Skeletal muscle tissue (tissue), 3 donors: ENCODE measurements at regions not wholly inside any gene's neighbourhood (a gene's known extent, or its start where the extent isn't known, plus 50 kb on each side); places are given as distances from the start of the nearest gene placed in this dataset.

Experiments
- H3K27ac ChIP-seq: one replicate; pipeline ENCODE4 v1.7.0; 2013; ENCODE audit warnings: mild to moderate bottlenecking, low read depth, low read length, inconsistent platforms
- H3K27me3 ChIP-seq, 3 donors: one replicate each; pipeline ENCODE4 v1.7.0; 2013; ENCODE audit warnings: low read length in 3 of 3; ENCODE audit not compliant: control insufficient read depth in 3 of 3, insufficient read depth in 3 of 3
- H3K36me3 ChIP-seq, 3 donors: one replicate each; pipeline ENCODE4 v1.7.0; 2013; ENCODE audit warnings: low read length in 3 of 3; ENCODE audit not compliant: control insufficient read depth in 3 of 3, insufficient read depth in 3 of 3
- H3K4me1 ChIP-seq, 3 donors: one replicate each; pipeline ENCODE4 v1.7.0; 2013; ENCODE audit warnings: low read length in 3 of 3, mild to moderate bottlenecking in 3 of 3; ENCODE audit not compliant: control insufficient read depth in 3 of 3, insufficient read depth in 3 of 3
- H3K4me3 ChIP-seq, 3 donors: one replicate each; pipeline ENCODE4 v1.7.0; 2013; ENCODE audit warnings: low read length in 3 of 3
- H3K9ac ChIP-seq, 3 donors: one replicate each; pipeline ENCODE4 v1.7.0; 2013; ENCODE audit warnings: low read length in 3 of 3, mild to moderate bottlenecking in 3 of 3, moderate library complexity in 2 of 3, low read depth in 1 of 3
- H3K9me3 ChIP-seq, 3 donors: one replicate each; pipeline ENCODE4 v1.7.0; 2013; ENCODE audit warnings: low read length in 3 of 3; ENCODE audit not compliant: control insufficient read depth in 3 of 3
- donor health status: Osteomylitis.

DNA sequence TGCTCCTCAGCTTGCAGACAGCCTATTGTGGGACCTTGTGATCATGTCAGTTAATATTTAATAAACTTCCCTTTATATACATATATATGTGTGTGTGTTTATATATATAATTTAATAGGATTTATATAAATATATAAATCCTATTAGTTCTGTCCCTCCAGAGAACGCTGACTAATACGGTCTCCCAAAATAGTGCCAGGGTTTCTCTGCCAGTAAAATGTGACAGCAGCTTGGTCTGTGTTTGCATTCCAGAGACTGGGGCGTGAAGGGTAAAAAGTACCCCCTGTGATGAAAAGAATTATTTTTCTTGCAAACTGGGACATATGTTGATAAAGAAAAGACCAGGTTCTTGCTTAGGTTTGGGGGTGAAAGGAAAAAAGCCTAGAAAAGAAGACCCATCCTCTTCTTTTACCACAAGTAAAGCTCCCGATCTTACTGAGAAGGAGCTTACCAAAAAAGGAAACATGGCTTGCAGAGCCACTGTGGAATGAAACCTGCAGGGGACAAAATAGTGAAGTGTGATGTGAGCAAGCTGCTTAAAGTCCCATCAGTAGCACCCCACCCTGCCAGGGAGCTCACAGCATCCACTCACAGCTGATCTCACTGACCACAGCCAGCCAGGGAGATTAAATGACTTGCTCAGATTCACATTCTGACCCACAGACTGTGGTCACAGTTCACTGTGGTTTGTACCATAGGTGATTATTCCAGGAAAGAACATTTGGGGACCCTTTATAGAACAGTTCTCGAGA, 110.9 kb upstream of the RMP24 start:
- H3K27me3 ChIP-seq, result no peaks in the 10 kb centered on the region
- no peak overlapping the region for H3K27ac ChIP-seq
- H3K36me3 ChIP-seq, result no peaks in the 10 kb centered on the region
- H3K9ac ChIP-seq, result no peak overlapping the region
- H3K4me3 ChIP-seq, result peak overlapping the region in 1 of 3 donors; percentile 8
- peaks cover 0 to 9% (median 4%) of the 10 kb centered on the region in 3 donors for H3K4me1 ChIP-seq
- no peaks in the 10 kb centered on the region for H3K9me3 ChIP-seq

DNA sequence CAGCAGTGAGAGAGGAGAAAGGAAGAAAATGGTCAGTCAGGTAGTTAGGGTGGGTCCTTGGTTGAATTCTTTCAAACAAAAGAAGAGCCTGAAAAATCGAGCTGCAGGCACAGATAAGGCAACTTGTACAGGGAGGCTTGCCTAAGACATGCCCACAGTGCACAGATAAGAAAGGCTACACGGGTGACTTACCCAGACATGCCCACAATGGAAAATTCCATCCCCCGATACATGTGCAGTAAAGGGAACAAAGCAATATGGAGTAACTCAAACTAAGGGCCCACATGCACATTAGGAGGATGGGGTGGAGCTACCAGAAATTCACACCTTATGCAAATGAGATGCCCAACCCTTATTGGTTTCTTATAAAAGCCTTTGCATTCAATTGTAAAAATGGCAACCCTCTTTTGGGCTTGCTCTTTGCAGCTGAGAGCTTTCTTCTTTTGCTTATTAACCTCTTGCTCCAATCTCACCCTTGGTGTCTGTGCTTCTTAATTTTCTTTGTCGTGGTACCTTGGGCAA, 110.3 kb upstream of the RMP24 start:
- no peaks in the 10 kb centered on the region for H3K27me3 ChIP-seq
- H3K36me3 ChIP-seq, result no peaks in the 10 kb centered on the region
- no peak overlapping the region for H3K9ac ChIP-seq
- no peak overlapping the region for H3K27ac ChIP-seq
- no peaks in the 10 kb centered on the region for H3K9me3 ChIP-seq
- peaks cover 0 to 9% (median 4%) of the 10 kb centered on the region in 3 donors for H3K4me1 ChIP-seq
- no peak overlapping the region for H3K4me3 ChIP-seq

DNA sequence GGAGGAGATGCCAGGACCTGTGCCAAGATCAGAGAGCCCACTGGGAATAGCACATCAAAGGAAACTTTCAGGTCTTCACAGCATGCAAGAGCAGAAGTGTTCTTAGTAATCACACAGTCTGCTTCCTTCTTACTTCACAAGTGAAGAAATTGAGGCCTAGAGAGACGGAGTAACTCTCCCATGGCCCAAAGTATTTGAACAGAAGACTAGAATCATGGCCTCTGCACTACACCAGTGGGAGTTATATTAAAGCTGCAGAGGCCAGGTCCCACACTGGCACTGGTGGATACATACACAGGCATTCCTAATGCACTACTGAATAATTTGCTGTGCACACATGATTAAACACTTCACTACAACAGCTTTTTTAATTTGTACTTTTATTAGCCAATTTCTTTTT, 107.6 kb upstream of the RMP24 start:
- no peaks in the 10 kb centered on the region for H3K36me3 ChIP-seq
- no peak overlapping the region for H3K9ac ChIP-seq
- no peaks in the 10 kb centered on the region for H3K27me3 ChIP-seq
- H3K4me3 ChIP-seq, result no peak overlapping the region
- no peak overlapping the region for H3K27ac ChIP-seq
- H3K9me3 ChIP-seq, result no peaks in the 10 kb centered on the region
- peaks cover 0 to 9% (median 4%) of the 10 kb centered on the region in 3 donors for H3K4me1 ChIP-seq

GRCh38 chr18:35868915-35869314, 103.6 kb upstream of the RMP24 start:
- Histone ChIP-seq H3K27me3 (no peaks in the 10 kb centered on the region), H3K27ac (no peak overlapping the region), H3K4me3 (no peak overlapping the region), H3K36me3 (no peaks in the 10 kb centered on the region), H3K4me1 (no peaks in the 10 kb centered on the region), H3K9me3 (no peaks in the 10 kb centered on the region), H3K9ac (no peak overlapping the region)

DNA sequence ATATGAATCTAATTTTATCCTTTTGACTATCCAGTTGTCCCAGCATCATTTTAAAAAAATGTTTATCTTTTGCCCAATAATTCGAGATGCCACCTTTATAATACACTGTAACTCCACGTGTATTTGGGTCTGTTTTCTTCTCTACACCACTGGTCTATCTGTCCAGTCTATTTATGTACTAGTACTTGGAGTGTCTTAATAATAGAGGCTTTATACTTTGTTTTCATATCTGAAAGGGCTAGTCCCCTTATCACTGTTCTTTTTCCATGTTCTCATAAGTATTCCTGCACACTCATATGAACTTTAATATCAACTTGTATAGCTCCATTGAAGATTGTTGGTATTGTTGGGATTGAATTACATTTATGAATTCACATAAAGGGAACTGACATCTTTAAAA, 101.1 kb upstream of the RMP24 start:
- no peaks in the 10 kb centered on the region for H3K9me3 ChIP-seq

DNA sequence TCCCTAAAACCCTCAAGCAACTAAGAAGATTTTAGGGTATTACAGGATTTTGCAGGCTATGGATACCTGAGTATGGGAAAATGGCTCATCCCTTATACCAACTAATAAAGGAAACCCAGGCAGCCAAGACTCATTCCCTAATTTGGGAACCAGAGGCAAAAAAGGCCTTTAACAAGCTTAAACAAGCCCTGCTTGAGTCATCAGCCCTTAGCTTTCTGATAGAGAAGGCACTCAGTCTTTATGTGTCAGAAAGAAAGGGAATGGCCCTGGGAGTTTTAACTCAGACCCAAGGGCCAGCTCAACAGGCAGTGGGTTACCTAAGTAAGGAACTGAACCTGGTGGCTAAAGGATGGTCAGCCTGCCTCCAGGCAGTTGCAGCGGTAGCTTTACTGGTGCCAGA, 96.9 kb upstream of the RMP24 start:
- no peaks in the 10 kb centered on the region for H3K36me3 ChIP-seq
- no peak overlapping the region for H3K27ac ChIP-seq
- H3K9ac ChIP-seq, result no peak overlapping the region
- H3K27me3 ChIP-seq, result no peaks in the 10 kb centered on the region
- H3K4me1 ChIP-seq, result no peaks in the 10 kb centered on the region
- H3K9me3 ChIP-seq, result no peaks in the 10 kb centered on the region
- H3K4me3 ChIP-seq, result no peak overlapping the region

More for the DNA sequence above, 101.1 kb upstream of the RMP24 start:
- Histone ChIP-seq H3K36me3 (no peaks in the 10 kb centered on the region), H3K4me1 (no peaks in the 10 kb centered on the region), H3K27me3 (no peaks in the 10 kb centered on the region), H3K4me3 (no peak overlapping the region), H3K27ac (no peak overlapping the region), H3K9ac (no peak overlapping the region)

- Histone ChIP-seq H3K9me3 (no peaks in the 10 kb centered on the region), H3K36me3 (no peaks in the 10 kb centered on the region), H3K9ac (no peak overlapping the region), H3K4me3 (no peak overlapping the region), H3K4me1 (no peaks in the 10 kb centered on the region), H3K27ac (no peak overlapping the region), H3K27me3 (no peaks in the 10 kb centered on the region)
Measured at GRCh38 chr18:35876243-35876642, 96.2 kb upstream of the RMP24 start.

DNA sequence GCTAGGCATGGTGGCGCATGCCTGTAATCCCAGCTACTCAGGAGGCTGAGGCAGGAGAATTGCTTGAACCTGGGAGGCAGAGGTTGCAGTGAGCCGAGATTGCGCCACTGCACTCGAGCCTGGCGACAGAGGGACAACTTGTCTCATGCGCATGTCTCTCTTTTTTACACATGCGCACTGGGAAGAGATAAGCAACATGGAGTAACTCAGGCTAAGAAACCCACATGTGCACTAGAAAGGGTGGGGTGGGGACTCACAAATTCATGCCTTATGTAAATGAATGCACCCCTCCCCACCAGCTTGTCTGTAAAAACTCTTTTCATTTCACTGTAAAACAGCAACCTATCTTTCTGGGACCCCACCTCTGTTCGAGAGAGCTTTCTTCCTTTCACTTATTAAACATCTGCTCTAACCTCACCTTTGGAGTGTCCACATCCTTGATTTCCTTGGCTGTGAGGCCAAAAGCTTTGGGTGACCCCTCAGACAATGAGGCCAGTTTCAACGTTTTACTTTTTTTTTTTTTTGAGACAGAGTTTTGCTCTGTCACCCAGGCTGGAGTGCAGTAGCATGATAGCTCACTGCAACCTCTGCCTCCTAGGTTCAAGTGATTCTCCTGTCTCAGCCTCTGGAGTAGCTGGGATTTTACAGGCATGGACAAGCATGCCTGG, 91.6 kb upstream of the RMP24 start:
- no peaks in the 10 kb centered on the region for H3K36me3 ChIP-seq
- H3K9me3 ChIP-seq, result no peaks in the 10 kb centered on the region
- H3K27me3 ChIP-seq, result no peaks in the 10 kb centered on the region
- H3K9ac ChIP-seq, result no peak overlapping the region
- H3K4me3 ChIP-seq, result no peak overlapping the region
- H3K27ac ChIP-seq, result no peak overlapping the region
- H3K4me1 ChIP-seq, result no peaks in the 10 kb centered on the region

GRCh38 chr18:35888329-35888728, 84.2 kb upstream of the RMP24 start:
- H3K9ac ChIP-seq, result no peak overlapping the region
- no peak overlapping the region for H3K27ac ChIP-seq
- H3K9me3 ChIP-seq, result peaks cover 0 to 2% (median 0%) of the 10 kb centered on the region in 3 donors
- peaks cover 0 to 4% (median 0%) of the 10 kb centered on the region in 3 donors for H3K27me3 ChIP-seq
- H3K36me3 ChIP-seq, result no peaks in the 10 kb centered on the region
- H3K4me1 ChIP-seq, result no peaks in the 10 kb centered on the region
- no peak overlapping the region for H3K4me3 ChIP-seq

- no peak overlapping the region for H3K9ac ChIP-seq
- no peak overlapping the region for H3K27ac ChIP-seq
- no peak overlapping the region for H3K4me3 ChIP-seq
- peaks cover 0 to 4% (median 0%) of the 10 kb centered on the region in 3 donors for H3K27me3 ChIP-seq
- peaks cover 0 to 2% (median 0%) of the 10 kb centered on the region in 3 donors for H3K9me3 ChIP-seq
- H3K4me1 ChIP-seq, result no peaks in the 10 kb centered on the region
- H3K36me3 ChIP-seq, result no peaks in the 10 kb centered on the region
Measured at GRCh38 chr18:35889677-35890076, 82.8 kb upstream of the RMP24 start.
